ENCODE measurements at regions not wholly inside any gene's neighbourhood (a gene's known extent, or its start where the extent isn't known, plus 50 kb on each side); places are given as distances from the start of the nearest gene placed in this dataset.

DNA sequence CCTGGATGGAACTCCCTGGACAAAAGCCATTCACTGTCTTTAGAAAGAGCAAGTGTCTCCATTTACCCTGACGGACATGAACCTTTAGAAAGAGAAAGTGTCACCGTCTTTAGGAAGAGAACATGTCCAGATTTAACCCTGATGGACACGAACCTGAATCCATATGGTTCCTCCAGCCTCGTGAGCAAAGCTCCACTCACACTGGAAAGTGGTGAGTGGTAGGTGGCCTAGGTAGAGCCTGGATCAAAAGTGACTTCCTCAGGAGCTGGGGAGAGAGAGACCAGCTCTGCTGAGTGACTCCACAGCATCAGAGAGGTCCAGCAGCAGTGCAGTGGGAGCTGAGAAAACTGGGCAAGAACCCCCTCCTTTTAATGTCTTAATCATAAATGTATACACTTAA lies 59.8 kb upstream of the IRS2 start:
- FAIRE-seq: no peak

DNA sequence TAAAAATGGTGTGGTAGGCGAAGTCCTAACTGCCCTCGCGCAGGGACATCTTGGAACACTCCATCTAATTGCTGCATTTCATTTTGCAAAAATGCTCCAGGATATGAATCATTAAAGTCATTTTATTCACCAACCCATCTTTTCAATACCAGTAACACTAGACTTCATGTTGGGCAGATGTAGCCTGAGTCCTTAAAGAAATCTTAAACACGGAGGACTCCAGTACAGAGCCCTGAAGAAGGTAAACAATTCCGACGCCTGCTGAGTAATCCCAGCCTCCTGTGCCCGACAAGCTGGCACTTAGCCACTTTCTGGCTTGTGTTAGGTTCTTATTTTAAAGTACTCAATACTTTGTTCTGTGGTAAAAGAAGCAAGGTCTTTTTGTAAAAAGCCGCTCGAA lies 58.0 kb upstream of the IRS2 start:
- FAIRE-seq: no peak

DNA sequence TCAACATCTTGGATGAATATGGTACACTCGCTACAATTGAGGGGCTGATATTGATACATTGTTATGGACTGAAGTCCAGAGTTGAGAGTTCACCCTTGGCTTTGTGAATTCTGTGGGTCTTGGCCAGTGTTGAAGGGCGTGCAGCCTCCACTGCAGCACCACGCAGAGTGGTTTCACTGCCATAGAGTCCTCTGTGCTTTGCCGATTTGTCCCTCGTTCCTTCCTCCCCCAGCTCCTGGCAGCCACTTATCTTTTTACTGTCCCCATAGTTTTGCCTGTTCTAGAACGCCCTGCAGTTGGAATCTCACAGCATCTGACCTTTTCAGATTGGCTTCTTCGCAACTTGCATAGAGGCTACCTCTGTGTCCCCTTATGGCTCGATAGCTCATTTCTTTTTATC lies 57.3 kb upstream of the IRS2 start:
- FAIRE-seq: no peak

- no peak for FAIRE-seq
Observed at GRCh38 chr13:109842212-109842920, 56.0 kb upstream of the IRS2 start.

DNA sequence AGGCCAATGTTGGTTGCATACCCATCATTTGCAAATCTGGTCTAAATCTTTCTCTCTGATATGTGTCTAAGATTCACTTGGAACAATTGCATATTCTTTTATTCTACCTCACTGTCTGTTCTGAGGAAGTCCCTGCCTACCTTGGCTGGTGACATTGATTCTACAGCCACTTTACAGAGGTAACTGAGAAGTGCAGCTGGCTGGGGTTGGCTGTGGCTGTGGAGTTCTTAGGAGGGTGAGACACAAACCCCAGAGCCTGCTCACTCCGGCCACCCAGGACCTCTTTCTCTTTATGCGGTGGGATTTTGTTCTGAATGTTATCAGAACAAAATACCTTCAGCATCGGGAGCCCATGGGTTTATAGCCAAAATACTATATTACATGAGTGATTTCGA lies 54.5 kb upstream of the IRS2 start:
- no peak for FAIRE-seq

- no peak for FAIRE-seq
Observed at GRCh38 chr13:109840201-109840892, 54.0 kb upstream of the IRS2 start.

- no peak for FAIRE-seq
Observed at GRCh38 chr13:109836629-109837607, 50.5 kb upstream of the IRS2 start.
